ENCODE measurements at regions not wholly inside any gene's neighbourhood (a gene's known extent, or its start where the extent isn't known, plus 50 kb on each side); places are given as distances from the start of the nearest gene placed in this dataset.

DNA sequence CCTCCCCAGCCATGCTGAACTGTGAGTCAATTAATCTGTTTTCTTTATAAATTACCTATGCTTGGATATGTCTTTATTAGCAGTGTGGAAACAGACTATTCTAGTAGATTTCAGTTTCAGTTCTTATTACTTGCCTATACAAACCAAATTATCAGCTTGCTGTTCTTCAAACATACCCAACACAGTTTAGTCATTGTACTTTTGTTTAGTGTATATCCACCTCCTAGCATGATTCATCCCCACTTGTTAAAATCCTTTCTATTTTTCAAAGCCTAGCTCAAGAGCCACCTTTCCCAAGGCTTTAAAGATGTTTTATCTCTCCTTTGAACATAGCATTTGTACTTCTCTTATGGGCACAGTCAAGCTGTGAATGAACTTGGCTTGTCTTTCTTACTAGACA, 195.6 kb upstream of the ZRANB2 start:
- TF ChIP-seq, protein P1, sequence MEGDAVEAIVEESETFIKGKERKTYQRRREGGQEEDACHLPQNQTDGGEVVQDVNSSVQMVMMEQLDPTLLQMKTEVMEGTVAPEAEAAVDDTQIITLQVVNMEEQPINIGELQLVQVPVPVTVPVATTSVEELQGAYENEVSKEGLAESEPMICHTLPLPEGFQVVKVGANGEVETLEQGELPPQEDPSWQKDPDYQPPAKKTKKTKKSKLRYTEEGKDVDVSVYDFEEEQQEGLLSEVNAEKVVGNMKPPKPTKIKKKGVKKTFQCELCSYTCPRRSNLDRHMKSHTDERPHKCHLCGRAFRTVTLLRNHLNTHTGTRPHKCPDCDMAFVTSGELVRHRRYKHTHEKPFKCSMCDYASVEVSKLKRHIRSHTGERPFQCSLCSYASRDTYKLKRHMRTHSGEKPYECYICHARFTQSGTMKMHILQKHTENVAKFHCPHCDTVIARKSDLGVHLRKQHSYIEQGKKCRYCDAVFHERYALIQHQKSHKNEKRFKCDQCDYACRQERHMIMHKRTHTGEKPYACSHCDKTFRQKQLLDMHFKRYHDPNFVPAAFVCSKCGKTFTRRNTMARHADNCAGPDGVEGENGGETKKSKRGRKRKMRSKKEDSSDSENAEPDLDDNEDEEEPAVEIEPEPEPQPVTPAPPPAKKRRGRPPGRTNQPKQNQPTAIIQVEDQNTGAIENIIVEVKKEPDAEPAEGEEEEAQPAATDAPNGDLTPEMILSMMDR (conservative IDR thresholded peaks at IDR 0.05) = no peak
- no peak for TF ChIP-seq EZH2 (IDR thresholded peaks at IDR 0.05; ENCODE audit: low read depth)

Data from PC-9 (cell line).